ENCODE measurements at regions not wholly inside any gene's neighbourhood (a gene's known extent, or its start where the extent isn't known, plus 50 kb on each side); places are given as distances from the start of the nearest gene placed in this dataset.

- no peak for DNase-seq (ENCODE audit: low spot score)
Observed at GRCh38 chr2:81692566-81692965, 1388.0 kb upstream of the LRRTM1 start.

DNA sequence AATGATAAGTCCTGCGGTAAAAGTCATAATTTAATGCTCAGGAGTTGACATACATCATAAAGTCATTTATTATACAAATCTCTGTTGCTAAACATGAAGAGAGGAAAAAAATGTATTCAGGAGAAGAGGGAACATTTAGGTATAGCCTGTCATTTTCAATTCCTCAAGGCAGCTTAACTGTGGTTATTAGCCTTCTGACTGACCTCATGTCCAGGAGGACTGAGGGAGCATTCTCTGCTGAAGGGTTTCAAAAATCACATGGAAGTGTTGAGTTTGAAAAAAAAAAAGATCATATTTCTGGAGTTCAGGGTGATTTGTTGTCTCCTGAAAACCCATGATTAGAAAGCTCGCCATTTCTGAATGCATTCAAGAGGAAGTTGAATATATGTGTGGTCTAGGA is 1371.1 kb upstream of the LRRTM1 start:
- DNase-seq (ENCODE audit: low spot score) = no peak

DNA sequence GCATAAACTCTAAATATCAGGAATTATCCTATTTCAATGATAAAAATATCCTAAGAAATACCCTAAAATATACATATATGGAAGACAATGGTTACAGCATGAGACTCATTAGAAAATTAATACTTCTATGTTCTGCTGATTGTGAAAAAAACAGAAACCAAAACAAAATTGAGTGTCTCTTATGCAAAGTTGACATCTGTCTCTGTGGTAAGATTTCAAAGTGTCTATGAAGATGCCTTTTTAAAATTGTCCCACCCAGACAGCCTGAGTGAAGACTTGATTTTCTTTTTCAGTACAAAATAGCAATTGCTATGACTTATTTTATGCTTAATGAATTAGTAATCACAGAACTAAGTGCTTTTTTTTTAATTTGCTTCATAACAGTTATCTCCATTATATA is 1368.4 kb upstream of the LRRTM1 start:
- no peak for DNase-seq (ENCODE audit: low spot score)

DNA sequence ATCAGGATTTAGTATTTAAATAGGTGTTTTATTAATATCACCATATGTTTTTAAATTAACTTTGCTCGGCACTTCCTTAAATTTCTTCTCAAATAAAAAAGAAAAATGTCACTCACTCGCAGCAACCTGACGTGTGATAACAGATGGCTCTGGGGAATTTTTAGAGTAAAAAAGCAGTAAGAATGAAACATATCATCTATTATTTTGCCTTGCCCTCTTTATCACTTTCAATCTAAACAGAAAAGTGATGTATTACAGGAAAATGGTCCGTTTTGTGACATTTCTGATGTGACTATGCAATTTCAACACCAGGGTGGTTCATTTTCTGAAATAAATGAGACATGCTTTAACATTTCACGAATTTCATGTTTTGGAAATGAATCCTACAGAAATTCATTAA is 1368.0 kb upstream of the LRRTM1 start:
- DNase-seq (ENCODE audit: low spot score) = no peak

GRCh38 chr2:81670885-81671284 is 1366.3 kb upstream of the LRRTM1 start:
- no peak for DNase-seq (ENCODE audit: low spot score)

GRCh38 chr2:81661081-81661480 is 1356.5 kb upstream of the LRRTM1 start:
- DNase-seq (ENCODE audit: low spot score) = no peak

DNA sequence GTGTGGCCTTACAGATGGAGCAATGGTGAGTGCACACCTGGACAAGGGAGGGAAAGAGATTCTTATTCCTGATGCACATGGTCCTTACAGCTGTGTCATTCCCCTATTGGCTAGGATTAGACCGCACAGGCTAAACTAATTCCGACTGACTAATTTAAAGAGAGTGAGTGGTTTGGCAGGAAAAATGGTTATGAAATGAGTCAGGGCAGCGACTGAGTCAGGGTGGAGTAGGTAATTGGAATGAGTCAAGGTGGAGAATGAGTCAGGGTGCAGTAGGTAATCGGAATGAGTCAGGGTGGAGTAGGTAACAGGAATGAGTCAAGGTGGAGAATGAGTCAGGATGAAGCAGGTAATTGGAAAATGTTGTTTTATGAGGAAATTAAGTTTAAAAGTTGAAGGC is 1353.7 kb upstream of the LRRTM1 start:
- no peak for DNase-seq (ENCODE audit: low spot score)

GRCh38 chr2:81650048-81650971 is 1345.8 kb upstream of the LRRTM1 start:
- no peak for DNase-seq (ENCODE audit: low spot score)

DNA sequence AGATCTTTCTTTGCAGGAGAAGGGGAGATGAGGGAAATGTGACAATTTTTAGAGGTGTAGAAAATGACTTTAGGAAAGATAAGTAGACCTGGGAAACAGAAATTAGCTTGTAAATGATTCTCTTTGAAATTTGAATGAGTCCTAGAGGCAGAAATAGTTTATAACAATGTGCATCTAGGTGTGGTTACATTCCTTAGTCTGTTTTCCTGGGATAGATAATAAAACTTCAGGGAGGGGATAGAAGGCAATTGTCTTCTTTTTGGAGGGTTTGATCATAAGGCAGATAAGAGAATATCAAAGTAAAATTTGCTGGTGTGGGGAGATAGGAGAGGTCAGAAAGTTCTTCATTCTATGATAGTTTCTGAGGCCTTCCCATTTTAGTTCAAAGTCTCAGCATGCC is 1344.3 kb upstream of the LRRTM1 start:
- no peak for DNase-seq (ENCODE audit: low spot score)

- DNase-seq (ENCODE audit: low spot score) = no peak
Observed at GRCh38 chr2:81648370-81648769, 1343.8 kb upstream of the LRRTM1 start.

DNA sequence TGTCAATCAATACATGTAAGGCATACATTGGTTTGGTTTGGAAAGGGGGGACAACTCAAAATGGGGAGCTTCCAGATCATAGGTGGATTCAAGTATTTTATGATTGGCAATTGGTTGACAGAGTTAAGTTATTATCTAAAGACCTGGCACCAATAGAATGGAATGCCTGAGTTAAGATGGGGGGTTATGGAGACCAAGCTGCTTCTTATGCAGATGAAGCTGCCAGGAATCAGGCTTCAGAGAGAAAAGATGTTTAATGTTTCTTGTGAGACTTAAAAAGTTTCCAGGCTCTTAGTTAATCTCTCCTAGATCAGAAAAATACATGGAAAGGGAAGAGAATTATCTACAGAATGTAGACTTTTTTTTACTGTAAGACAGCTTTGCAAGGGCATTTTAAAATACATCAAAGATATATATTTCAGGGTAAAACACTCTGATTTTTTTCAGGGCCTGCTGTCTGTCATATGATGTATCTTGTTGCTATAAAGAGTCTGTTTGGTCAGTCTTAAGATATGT is 1343.2 kb upstream of the LRRTM1 start:
- no peak for DNase-seq (ENCODE audit: low spot score)

- no peak for DNase-seq (ENCODE audit: low spot score)
Observed at GRCh38 chr2:81645745-81646301, 1341.3 kb upstream of the LRRTM1 start.

- no peak for DNase-seq (ENCODE audit: low spot score)
Observed at GRCh38 chr2:81644189-81644588, 1339.6 kb upstream of the LRRTM1 start.

- DNase-seq (ENCODE audit: low spot score) = no peak
Observed at GRCh38 chr2:81624825-81625224, 1320.3 kb upstream of the LRRTM1 start.

DNA sequence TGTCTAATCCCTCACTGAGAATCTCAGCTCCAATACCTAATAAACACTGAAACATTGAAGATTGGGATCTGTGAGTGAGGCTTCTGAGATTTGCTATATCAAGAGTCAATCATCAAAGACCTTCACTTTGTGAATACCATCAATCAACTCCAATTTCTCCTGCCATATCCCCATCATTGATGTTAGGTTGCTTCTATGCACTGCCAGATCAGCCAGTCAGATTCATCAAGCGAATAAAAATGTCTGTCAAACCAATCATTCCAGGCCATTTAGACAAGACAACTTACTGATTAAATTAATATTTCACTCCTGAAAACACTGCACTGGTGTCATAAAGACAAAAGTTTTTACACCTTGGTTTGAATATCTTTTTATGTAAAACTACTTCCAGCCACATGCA is 1295.5 kb upstream of the LRRTM1 start:
- DNase-seq (ENCODE audit: low spot score) = no peak

DNA sequence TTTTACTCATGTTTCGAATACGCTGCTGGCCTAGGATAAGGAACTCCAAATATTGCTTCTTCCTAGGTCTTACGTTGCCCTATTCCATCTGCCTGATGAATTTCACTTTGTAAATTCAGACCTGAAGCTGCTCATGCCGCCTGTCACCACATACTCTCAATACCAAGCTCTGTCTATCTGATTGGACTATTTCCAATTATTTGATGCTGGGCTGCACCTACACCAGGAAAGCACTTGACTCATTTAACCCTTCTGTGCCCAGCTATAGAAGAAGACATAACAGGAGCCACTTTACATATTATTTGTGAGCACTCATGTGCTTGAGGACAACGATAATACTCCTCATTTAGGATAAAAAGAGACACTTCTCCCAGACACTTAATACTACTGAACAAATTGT is 1293.9 kb upstream of the LRRTM1 start:
- no peak for DNase-seq (ENCODE audit: low spot score)

- DNase-seq (ENCODE audit: low spot score) = no peak
Observed at GRCh38 chr2:81589406-81589805, 1284.9 kb upstream of the LRRTM1 start.

DNA sequence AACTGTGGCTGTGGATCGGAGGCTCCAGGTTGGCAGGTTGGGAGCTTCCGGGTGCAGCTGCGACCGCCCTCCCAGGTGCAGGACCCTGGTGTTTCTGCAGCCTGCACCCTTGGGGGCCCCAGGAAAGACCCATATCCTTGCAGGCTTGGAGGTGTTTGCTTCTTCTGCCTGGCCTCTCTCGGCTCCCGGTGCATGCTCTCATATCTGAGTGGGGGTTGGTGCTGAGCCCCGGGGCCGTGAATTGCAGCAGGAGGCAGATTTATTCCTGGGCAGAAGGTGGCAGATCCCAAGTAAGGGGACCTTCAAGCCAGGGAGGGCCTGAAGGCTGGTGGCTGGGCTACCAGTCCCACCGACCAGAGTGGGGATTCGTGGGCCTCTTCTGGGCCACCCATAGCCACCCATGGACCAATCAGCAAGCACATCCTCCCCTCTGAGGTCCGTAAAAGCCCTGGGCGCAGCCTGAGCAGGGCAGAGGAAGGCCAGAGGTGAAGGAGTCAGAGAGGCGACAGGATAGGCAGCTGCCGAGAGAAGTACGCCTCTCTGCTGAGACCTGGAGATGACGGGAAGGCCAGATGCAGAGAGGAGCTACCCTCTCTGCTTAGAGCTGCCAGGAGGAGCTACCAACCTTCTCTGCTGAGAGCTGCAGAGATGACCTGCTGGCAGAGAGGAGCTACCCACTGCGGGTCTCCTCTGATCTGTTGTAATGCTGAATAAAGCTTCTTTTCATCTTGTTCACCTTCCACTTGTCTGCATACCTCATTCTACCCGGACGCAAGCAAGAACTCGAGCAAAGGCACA is 1279.0 kb upstream of the LRRTM1 start:
- DNase-seq (ENCODE audit: low spot score) = no peak

DNA sequence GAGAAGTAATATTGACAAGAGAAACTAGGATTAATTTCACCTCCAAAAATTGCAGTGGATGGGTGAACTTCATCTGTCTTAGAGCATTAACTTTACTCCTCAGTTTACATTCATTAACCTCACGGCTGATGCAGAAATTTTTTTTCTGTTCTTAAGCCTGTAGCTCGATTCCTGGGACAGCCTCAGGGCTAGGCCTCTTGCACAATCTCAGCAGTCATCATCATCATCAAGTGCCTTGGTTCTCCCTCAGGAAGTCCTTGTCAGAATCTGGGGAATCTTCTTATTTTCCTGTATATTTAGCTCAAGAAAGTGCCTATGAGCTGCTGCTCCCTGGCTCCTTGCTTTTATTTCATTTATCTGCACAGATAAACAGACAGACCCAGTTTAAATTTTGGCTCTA is 1272.2 kb upstream of the LRRTM1 start:
- DNase-seq (ENCODE audit: low spot score) = no peak

- DNase-seq (ENCODE audit: low spot score) = no peak
Observed at GRCh38 chr2:81551040-81551634, 1246.6 kb upstream of the LRRTM1 start.

- DNase-seq (ENCODE audit: low spot score) = no peak
Observed at GRCh38 chr2:81550277-81550676, 1245.7 kb upstream of the LRRTM1 start.

DNA sequence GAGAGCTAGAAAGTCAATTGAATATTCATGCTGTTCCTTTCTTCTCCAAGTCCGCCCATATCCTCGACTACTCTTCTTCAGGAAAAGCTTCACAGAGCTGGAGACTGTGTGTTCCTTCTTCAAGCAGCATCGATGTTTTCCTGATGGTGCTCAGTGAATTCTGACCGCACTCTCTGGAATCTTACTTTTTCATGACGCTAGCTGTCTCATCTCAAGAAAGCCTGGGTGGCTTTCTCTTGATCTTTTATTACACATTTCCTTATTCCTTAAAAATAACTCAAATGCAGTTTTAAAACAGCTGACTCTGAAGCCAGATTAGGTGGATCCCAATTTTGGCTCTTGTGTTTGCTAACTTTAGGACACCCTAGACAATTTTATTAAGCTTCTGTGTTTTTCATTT is 1245.1 kb upstream of the LRRTM1 start:
- DNase-seq (ENCODE audit: low spot score) = no peak
